Posterior vena cava (tissue), 2 donors: ENCODE measurements at regions not wholly inside any gene's neighbourhood (a gene's known extent, or its start where the extent isn't known, plus 50 kb on each side); places are given as distances from the start of the nearest gene placed in this dataset.

Experiments
- DNase-seq: peaks from one replicate; pipeline ENCODE4 v3.0.0-alpha.2; 2020; ENCODE audit warnings: low spot score
- intact Hi-C, 2 donors: fragments of 100-400 bp; cut with DNase I; formaldehyde crosslinking; loops; one replicate each; pipeline versions ENCODE4 v1.14.1 to v1.14.2; 2022 to 2023
- donor health status: DM: yes; HTN: yes; CAD: no.
- donor health status: DM: yes; HTN: yes; CAD: no.

DNA sequence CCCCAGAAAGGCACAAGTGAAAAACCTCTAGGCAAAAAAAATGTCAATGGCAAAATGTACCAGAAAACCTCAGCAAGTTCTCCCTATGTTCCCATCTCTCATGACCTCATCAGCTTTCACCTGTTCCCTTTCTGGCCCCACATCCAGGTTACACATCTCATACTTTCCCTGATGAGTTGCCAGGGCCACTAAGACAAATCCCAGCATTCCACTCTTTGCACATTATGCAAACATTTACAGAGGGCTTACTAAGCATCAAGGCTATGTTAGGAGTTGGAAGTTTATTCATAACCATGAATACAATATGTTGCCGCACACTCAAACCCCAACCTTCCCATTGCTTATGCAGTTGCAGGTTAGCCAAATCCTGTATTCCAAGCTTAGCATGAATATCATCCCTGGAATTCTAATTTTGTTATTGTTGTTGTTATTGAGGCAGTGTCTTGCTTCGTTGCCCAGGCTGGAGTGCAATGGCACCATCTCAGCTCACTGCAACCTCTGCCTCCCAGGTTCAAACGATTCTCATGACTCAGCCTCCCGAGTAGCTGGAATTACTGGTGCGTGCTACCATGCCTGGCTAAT is 129.3 kb upstream of the UBE2E2 start:
- no peak for DNase-seq
- intact Hi-C loops: no loop called here

- DNase-seq: no peak
- intact Hi-C loops: no loop called here
Observed at GRCh38 chr3:23075496-23075895, 127.6 kb upstream of the UBE2E2 start.

GRCh38 chr3:23076437-23076836 is 126.7 kb upstream of the UBE2E2 start:
- no peak for DNase-seq

DNA sequence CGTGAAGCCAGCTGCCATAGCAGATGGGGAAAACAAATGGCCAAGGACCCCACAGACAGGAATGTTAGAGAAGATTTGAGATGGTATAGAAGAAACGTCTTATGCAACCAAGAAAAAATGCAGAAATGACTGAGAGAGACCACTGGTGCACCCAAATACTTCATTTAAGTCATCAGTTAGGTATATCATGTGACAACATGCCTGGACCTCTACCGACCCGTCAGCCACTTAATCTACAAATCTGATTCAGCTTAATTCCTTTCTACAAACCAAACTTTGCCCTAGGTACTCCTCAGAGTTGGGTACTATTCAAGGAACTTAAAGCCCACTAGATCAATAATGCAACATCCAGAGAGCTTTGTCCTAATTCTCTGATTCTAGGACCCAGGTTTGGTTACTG is 126.0 kb upstream of the UBE2E2 start:
- DNase-seq: no peak
- intact Hi-C loops: no loop called here

More at GRCh38 chr3:23076437-23076836, 126.7 kb upstream of the UBE2E2 start:
- intact Hi-C loops: no loop called here

DNA sequence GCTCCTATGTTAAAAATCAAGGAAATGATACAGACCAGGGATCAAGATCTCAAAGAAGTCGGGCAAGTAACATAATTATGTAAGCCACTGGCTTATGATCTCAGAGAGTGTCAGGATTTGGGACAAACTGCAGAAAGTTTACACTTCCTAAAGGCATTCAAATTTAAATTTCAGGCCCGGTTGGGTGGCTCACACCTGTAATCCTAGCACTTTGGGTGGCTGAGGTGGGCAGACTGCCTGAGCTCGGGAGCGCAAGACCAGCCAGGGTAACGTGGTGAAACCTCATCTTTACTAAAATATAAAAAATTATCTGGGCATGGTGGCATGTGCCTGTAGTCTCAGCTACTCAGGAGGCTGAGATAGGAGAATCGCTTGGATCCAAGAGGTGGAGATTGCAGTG is 124.4 kb upstream of the UBE2E2 start:
- no peak for DNase-seq
- intact Hi-C loops: no loop called here

DNA sequence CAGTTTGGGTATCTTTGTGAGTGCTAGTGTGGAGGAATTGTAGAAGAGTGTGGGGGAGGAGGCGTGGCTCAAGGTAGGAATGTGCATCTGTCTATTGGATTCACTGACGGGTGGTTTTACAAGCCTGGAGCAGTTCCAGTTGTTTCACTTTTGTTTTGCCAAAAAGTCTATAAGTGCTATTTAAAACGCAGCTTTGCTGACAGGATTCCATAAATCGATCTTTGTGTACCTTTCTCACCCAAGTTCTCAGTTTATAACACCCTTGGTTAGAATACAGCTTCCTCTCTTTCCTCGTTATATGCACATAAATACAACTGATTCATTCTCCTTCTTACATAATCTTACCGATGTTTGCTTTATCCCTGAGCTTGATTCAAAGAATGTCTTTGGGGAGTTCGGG is 123.2 kb upstream of the UBE2E2 start:
- DNase-seq: no peak
- intact Hi-C loops: no loop called here

- no peak for DNase-seq
- intact Hi-C loops: no loop called here
Observed at GRCh38 chr3:23083701-23084100, 119.4 kb upstream of the UBE2E2 start.

DNA sequence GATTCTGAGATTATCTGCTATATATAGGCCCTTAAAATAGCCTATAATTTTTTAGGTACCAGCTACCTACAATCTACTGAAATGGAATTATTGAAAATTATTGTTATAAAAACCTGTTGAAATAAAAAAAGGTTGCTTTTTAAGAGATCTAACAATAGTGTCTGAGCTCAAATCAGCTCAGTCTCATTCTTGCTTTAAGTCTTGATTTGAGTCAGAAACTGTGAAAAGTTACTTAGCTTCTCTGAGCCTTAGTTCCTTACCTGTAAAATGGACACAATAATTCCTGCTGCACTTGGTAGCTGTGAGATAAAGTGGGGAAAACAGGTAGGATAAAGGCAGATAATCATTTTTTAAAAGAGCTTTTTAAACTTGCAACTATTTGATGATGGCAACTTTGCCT is 118.8 kb upstream of the UBE2E2 start:
- intact Hi-C loops: no loop called here
- no peak for DNase-seq

GRCh38 chr3:23085261-23085660 is 117.9 kb upstream of the UBE2E2 start:
- intact Hi-C loops: no loop called here

DNA sequence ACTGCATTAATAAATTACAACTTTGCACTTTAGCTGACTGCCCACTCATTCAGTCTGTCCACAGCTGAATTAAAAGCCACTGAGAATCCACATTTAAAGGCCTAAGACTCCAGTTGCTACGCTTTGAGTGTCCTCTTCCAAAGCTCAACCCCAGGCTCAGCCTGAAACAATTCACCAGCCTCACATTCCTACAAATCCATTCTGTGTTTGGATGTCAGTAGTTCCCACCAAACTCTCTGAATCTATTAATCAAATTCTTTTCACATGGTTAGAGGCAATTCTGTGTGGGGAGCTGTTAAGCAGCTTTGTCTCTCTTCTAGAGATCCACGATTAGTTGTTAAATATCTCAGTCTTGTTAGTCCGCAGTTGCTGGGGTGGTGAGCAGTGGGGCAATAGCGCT is 116.8 kb upstream of the UBE2E2 start:
- DNase-seq: no peak
- intact Hi-C loops: no loop called here

More at GRCh38 chr3:23085261-23085660, 117.9 kb upstream of the UBE2E2 start:
- no peak for DNase-seq

GRCh38 chr3:23086831-23087230 is 116.3 kb upstream of the UBE2E2 start:
- intact Hi-C loops: no loop called here

DNA sequence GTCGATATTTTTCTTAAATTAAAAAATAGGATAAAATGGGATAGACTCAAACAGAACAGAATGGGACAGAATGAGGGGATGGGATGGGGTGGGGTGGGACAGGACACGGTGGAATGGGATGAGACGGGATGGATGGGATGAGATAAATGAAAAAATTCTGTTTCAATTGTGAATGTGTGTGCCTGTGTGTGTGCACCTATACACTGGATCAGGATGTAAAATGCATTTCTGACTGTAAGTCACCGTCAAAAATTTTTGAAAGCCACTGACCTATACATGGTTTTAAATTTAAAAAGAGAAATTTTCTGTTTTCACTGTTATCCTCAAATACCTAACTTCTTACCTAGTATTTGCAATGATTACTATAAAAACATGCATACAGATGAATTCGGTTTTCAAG is 108.7 kb upstream of the UBE2E2 start:
- no peak for DNase-seq
- intact Hi-C loops: no loop called here

More at GRCh38 chr3:23086831-23087230, 116.3 kb upstream of the UBE2E2 start:
- DNase-seq: no peak

GRCh38 chr3:23094890-23095462 is 108.2 kb upstream of the UBE2E2 start:
- no peak for DNase-seq
- intact Hi-C loops: no loop called here

DNA sequence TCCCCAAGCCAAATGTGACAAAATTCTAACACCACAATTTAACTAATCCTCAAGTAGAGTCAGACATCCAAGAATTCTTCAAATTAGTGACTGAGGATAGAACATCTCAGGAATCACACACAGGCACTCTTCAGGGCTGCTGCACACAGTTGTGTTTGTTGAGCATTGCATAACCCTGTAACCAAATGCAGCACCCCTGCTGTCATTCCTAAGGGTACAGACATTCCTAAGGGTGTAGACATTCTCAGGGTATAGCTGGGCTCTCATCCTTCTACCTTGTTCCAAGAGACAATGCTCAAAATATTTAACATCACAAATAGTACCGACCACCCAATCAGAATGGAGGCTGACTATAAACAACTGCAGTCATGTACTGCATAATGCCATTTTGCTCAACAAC is 107.1 kb upstream of the UBE2E2 start:
- no peak for DNase-seq
- intact Hi-C loops: no loop called here

DNA sequence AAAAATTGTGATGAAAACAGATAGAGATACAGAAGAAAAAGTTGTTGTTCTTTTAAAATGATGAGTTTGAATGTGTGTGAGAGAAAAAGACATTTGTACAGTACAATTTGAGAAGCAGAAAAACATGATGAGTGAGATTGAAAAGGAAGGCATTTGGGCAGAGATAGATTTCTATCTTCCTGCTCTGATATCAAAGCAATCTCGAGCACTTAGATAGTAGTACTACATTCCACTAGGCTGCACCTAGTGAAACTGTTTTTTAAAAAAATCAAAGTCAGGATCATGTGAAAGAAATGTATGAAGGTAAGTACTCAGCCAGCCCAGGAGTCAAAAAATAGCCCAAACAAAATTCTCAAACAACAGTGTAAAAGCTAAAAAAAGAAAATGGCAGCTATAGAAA is 104.1 kb upstream of the UBE2E2 start:
- intact Hi-C loops: no loop called here
- no peak for DNase-seq

DNA sequence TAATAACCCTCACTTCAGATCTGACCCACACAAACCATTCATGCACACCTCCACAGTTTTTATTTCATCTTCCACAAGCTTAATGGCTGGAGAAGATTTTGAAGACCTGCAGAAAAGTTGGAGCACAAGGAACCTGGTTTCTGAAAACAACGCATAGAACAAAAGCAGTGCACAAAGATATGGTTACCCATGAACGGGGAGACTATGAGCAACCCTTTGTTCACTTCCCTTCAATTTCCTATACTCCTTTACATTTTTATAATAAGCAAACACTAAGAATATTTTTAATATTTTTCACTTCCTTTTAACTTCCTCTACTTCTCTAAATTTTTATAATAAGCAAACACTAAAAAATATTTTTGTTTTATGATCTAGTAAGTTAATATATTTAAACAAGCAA is 103.5 kb upstream of the UBE2E2 start:
- no peak for DNase-seq
- intact Hi-C loops: no loop called here

DNA sequence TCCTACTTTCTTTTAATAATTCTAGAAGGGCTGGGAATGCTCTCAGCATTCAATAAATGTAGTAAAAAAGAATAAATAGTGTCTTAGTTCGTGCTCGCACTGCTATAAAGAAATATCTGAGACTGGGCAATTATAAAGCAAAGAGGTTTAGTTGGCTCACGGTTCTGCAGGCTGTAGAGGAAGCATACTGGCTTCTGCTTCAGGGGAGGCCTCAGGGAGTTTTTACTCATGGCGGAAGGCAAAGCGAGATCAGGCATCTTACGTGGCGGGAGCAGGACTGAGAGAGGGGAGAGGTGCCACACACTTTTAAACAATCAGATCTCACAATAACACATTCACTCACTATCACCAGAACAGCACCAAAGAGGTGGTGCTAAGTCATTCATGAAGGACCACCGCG is 103.0 kb upstream of the UBE2E2 start:
- intact Hi-C loops: no loop called here
- DNase-seq: no peak

DNA sequence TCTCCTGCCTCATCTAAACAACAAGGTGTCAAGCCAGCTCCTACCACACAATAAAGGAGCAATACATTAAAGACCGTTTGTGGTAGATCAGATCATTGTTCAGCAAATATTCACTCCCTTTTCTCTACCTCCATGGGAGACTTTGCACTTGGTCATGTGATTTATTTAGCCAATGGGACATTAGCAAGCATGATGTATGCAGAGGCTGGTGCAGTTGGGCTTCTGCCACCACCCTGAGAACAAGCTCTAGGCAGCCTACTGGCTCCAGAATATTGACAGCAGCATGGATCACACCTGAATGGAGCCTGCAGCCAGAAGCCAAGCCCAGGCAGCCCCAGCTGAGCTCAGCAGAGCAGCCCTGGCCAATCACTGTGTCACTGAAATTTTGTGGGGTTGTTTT is 99.4 kb upstream of the UBE2E2 start:
- intact Hi-C loops: no loop called here

DNA sequence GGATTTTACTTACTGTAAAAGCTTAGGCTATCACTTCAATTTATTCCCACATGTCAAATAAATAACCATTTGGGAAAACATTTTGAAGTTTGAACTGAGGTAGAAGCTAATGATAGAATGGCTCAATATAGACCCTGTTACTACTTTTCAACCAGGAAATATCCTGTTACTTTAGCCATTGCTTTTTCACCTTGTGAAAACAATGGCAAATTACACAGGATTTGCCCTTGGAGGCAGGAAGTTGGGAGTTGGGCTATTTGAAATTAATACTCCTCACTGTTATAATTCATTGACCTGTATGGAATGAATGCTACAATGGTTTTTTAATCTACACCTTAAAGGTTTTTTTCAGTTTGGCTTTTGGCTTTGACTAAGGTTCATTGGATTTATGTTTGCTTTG is 98.1 kb upstream of the UBE2E2 start:
- intact Hi-C loops: no loop called here
- DNase-seq: no peak

More for the DNA sequence above, 99.4 kb upstream of the UBE2E2 start:
- no peak for DNase-seq

- DNase-seq: no peak
Observed at GRCh38 chr3:23106666-23107065, 96.5 kb upstream of the UBE2E2 start.

DNA sequence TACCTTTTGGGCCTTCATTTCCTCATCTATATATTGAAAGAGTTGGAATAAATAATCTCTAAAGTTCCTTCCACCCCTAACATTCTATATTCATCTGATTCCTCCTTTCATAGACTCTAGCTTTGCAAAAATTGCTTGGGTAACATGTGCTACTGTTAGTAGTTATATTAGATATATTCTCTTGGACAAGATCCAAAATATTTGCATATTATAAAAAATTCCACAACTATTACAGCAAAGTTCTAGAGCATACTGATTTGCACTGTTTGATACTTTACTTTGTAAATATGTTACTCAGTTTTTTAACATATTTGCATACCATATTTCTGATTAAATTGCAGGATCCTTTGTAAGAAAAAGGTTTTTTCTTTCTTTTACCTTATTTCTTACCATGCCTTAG is 95.9 kb upstream of the UBE2E2 start:
- intact Hi-C loops: no loop called here
- no peak for DNase-seq

More at GRCh38 chr3:23106666-23107065, 96.5 kb upstream of the UBE2E2 start:
- intact Hi-C loops: no loop called here
